GM12878 (cell line): ENCODE measurements at regions not wholly inside any gene's neighbourhood (a gene's known extent, or its start where the extent isn't known, plus 50 kb on each side); places are given as distances from the start of the nearest gene placed in this dataset.

Experiments used
- CHD2 ChIP-seq: IDR thresholded peaks from 2 replicates; pipeline ENCODE4 v1.6.1; 2011; ENCODE audit warnings: low read depth, low read length, improper control_type of control experiment, borderline replicate concordance
- EP300 ChIP-seq, 2 experiments: fragments of 150-350 bp in 1 of 2; IDR thresholded peaks; 2 replicates each; pipeline ENCODE4 v1.6.1; 2011 to 2012; ENCODE audit warnings: low read depth in 2 of 2, low read length in 2 of 2, borderline replicate concordance in 1 of 2, improper control_type of control experiment in 1 of 2, inconsistent platforms in 1 of 2; ENCODE audit not compliant: control insufficient read depth in 1 of 2
- EZH2 ChIP-seq: IDR thresholded peaks from 2 replicates; pipeline ENCODE4 v1.6.1; 2012; ENCODE audit warnings: low read depth, mild to moderate bottlenecking, control low read depth, inconsistent platforms, low read length, borderline replicate concordance; ENCODE audit not compliant: control insufficient read depth
- FOXK2 ChIP-seq: fragments of 450-650 bp; IDR thresholded peaks from 2 replicates; pipeline ENCODE4 v1.6.1; 2017; ENCODE audit warnings: mild to moderate bottlenecking, moderate library complexity
- POLR2A ChIP-seq: IDR thresholded peaks from 2 replicates; pipeline ENCODE4 v1.6.1; 2011; ENCODE audit warnings: low read depth, mild to moderate bottlenecking, low read length
- POLR2AphosphoS5 ChIP-seq: IDR thresholded peaks from 2 replicates; pipeline ENCODE4 v1.6.1; 2011; ENCODE audit warnings: mild to moderate bottlenecking, low read length, inconsistent platforms
- SMC3 ChIP-seq: IDR thresholded peaks from 2 replicates; pipeline ENCODE4 v1.6.1; 2011; ENCODE audit warnings: low read length, improper control_type of control experiment, borderline replicate concordance
- SP1 ChIP-seq: IDR thresholded peaks from one replicate; pipeline ENCODE4 v1.6.1; 2011; ENCODE audit warnings: low read depth, low read length
- SPI1 ChIP-seq: IDR thresholded peaks from 2 replicates; pipeline ENCODE4 v1.6.1; 2011; ENCODE audit warnings: low read depth, mild to moderate bottlenecking, low read length, moderate library complexity, borderline replicate concordance; ENCODE audit not compliant: insufficient read depth
- YY1 ChIP-seq: IDR thresholded peaks from 2 replicates; pipeline ENCODE4 v1.6.1; 2011; ENCODE audit warnings: low read depth, mild to moderate bottlenecking, low read length
- ZNF274 ChIP-seq: IDR thresholded peaks from one replicate; pipeline ENCODE4 v1.8.0; 2011; ENCODE audit not compliant: insufficient read length, insufficient read depth
- TF ChIP-seq, protein P1 (sequence below), 3 experiments: IDR thresholded peaks in 2 of 3; conservative IDR thresholded peaks in 1 of 3; 2 replicates each; pipeline ENCODE4 v1.5.1; 2011; ENCODE audit warnings: low read depth in 3 of 3, low read length in 3 of 3, mild to moderate bottlenecking in 3 of 3, control low read depth in 2 of 3, moderate library complexity in 2 of 3, inconsistent platforms in 1 of 3, mixed read lengths in 1 of 3; ENCODE audit not compliant: control insufficient read depth in 2 of 3, insufficient read depth in 1 of 3; ENCODE audit errors: extremely low read depth in 1 of 3
- TF ChIP-seq, protein P2 (sequence below): IDR thresholded peaks from 2 replicates; pipeline ENCODE4 v1.6.1; 2012; ENCODE audit warnings: low read length, inconsistent platforms

DNA sequence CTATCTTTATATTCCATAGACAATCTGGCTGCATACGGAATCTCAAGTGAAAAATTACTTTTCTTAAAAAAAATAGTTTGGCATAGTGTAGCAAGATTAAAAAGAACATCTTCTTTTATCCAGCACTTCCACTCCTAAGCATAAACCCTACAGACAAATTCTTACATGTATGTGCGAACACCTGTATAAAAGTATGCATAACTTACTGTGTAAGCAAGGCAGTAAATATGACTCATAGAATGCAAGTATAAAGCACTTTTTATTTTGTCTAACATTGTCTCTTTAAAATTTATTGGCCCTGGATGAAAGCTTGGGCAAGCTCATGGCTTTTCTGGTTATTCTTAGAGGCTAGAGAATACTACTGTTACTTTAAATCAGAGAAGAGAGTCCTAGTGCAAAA, 86.4 kb downstream of the MSX2 start:
- TF ChIP-seq SP1 (no peak), EZH2 (no peak), SMC3 (no peak), POLR2AphosphoS5 (no peak), FOXK2 (no peak), YY1 (no peak), ZNF274 (no peak), CHD2 (no peak), EP300 (IDR thresholded peaks at IDR 0.05; ENCODE audit: borderline replicate concordance in 1 of 2, control insufficient read depth in 1 of 2, low read depth in 2 of 2, low read length in 2 of 2) (no peak), POLR2A (no peak), SPI1 (no peak)
- TF ChIP-seq, protein P1, sequence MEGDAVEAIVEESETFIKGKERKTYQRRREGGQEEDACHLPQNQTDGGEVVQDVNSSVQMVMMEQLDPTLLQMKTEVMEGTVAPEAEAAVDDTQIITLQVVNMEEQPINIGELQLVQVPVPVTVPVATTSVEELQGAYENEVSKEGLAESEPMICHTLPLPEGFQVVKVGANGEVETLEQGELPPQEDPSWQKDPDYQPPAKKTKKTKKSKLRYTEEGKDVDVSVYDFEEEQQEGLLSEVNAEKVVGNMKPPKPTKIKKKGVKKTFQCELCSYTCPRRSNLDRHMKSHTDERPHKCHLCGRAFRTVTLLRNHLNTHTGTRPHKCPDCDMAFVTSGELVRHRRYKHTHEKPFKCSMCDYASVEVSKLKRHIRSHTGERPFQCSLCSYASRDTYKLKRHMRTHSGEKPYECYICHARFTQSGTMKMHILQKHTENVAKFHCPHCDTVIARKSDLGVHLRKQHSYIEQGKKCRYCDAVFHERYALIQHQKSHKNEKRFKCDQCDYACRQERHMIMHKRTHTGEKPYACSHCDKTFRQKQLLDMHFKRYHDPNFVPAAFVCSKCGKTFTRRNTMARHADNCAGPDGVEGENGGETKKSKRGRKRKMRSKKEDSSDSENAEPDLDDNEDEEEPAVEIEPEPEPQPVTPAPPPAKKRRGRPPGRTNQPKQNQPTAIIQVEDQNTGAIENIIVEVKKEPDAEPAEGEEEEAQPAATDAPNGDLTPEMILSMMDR (IDR thresholded peaks at IDR 0.05 in 2 of 3, conservative IDR thresholded peaks at IDR 0.05 in 1 of 3; ENCODE audit: control insufficient read depth in 2 of 3, extremely low read depth in 1 of 3, insufficient read depth in 1 of 3, low read depth in 3 of 3, low read length in 3 of 3), result no peak
- TF ChIP-seq, protein P2, sequence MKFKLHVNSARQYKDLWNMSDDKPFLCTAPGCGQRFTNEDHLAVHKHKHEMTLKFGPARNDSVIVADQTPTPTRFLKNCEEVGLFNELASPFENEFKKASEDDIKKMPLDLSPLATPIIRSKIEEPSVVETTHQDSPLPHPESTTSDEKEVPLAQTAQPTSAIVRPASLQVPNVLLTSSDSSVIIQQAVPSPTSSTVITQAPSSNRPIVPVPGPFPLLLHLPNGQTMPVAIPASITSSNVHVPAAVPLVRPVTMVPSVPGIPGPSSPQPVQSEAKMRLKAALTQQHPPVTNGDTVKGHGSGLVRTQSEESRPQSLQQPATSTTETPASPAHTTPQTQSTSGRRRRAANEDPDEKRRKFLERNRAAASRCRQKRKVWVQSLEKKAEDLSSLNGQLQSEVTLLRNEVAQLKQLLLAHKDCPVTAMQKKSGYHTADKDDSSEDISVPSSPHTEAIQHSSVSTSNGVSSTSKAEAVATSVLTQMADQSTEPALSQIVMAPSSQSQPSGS, result no peak
